ENCODE measurements at regions not wholly inside any gene's neighbourhood (a gene's known extent, or its start where the extent isn't known, plus 50 kb on each side); places are given as distances from the start of the nearest gene placed in this dataset.

GRCh38 chr5:25362799-25363198 lies 718.0 kb upstream of the CDH10 start:
- intact Hi-C loops (cut with DNase I), result no loop called here
- ATAC-seq (no peak), DNase-seq (no peak)
- peaks cover 3% of the 10 kb centered on the region for H3K9me3 ChIP-seq
- no peaks in the 10 kb centered on the region for H3K4me1 ChIP-seq
- H3K4me3 ChIP-seq, result no peak overlapping the region
- no peaks in the 10 kb centered on the region for H3K27me3 ChIP-seq (ENCODE audit: insufficient read depth in 3 of 3, low read length in 2 of 3)
- no peaks in the 10 kb centered on the region for H3K36me3 ChIP-seq (ENCODE audit: insufficient read depth in 1 of 2, low read depth in 1 of 2)
- H3K27ac ChIP-seq, result no peak overlapping the region
- TF ChIP-seq CTCF (IDR thresholded peaks at IDR 0.05), result no peak
- 90 to 93% (median 90%) methylated on average over 5 of the region's 5 CpGs for WGBS, 3 donors

- no peak overlapping the region for H3K27ac ChIP-seq
- ATAC-seq, result no peak
- TF ChIP-seq CTCF (IDR thresholded peaks at IDR 0.05), result no peak
- 66 to 100% (median 92%) methylated on average over 2 of the region's 2 CpGs for WGBS, 3 donors
- no peak for DNase-seq
- H3K4me1 ChIP-seq, result no peaks in the 10 kb centered on the region
- no peaks in the 10 kb centered on the region for H3K27me3 ChIP-seq (ENCODE audit: insufficient read depth in 3 of 3, low read length in 2 of 3)
- H3K9me3 ChIP-seq, result peaks cover 3% of the 10 kb centered on the region
- H3K4me3 ChIP-seq, result no peak overlapping the region
- H3K36me3 ChIP-seq (ENCODE audit: insufficient read depth in 1 of 2, low read depth in 1 of 2), result no peaks in the 10 kb centered on the region
- intact Hi-C loops (cut with DNase I), result no loop called here
These were observed 714.1 kb upstream of the CDH10 start for GRCh38 chr5:25358919-25359318.

- Histone ChIP-seq H3K27ac (no peak overlapping the region), H3K36me3 (ENCODE audit: insufficient read depth in 1 of 2, low read depth in 1 of 2) (no peaks in the 10 kb centered on the region), H3K27me3 (ENCODE audit: insufficient read depth in 3 of 3, low read length in 2 of 3) (no peaks in the 10 kb centered on the region), H3K4me3 (no peak overlapping the region), H3K9me3 (peaks cover 3% of the 10 kb centered on the region), H3K4me1 (no peaks in the 10 kb centered on the region)
- ATAC-seq, result no peak
- 86 to 88% (median 87%) methylated on average over 8 of the region's 8 CpGs for WGBS, 3 donors
- no peak for TF ChIP-seq CTCF (IDR thresholded peaks at IDR 0.05)
- DNase-seq, result no peak
- intact Hi-C loops (cut with DNase I), result no loop called here
These were observed 712.8 kb upstream of the CDH10 start for GRCh38 chr5:25357605-25358004.

- Histone ChIP-seq H3K9me3 (no peaks in the 10 kb centered on the region), H3K4me3 (no peak overlapping the region), H3K4me1 (no peaks in the 10 kb centered on the region), H3K36me3 (ENCODE audit: insufficient read depth in 1 of 2, low read depth in 1 of 2) (no peaks in the 10 kb centered on the region), H3K27me3 (ENCODE audit: insufficient read depth in 3 of 3, low read length in 2 of 3) (no peaks in the 10 kb centered on the region), H3K27ac (no peak overlapping the region)
- intact Hi-C loops (cut with DNase I), result no loop called here
- ATAC-seq, result no peak
- no peak for DNase-seq
- no peak for TF ChIP-seq CTCF (IDR thresholded peaks at IDR 0.05)
These were observed 705.0 kb upstream of the CDH10 start for GRCh38 chr5:25349746-25350145.

GRCh38 chr5:25345240-25345771 lies 700.5 kb upstream of the CDH10 start:
- H3K27me3 ChIP-seq (ENCODE audit: insufficient read depth in 3 of 3, low read length in 2 of 3), result no peaks in the 10 kb centered on the region
- no peaks in the 10 kb centered on the region for H3K36me3 ChIP-seq (ENCODE audit: insufficient read depth in 1 of 2, low read depth in 1 of 2)
- 63 to 71% (median 65%) methylated on average over 5 of the region's 5 CpGs for WGBS, 3 donors
- H3K4me1 ChIP-seq, result no peaks in the 10 kb centered on the region
- ATAC-seq (no peak), DNase-seq (no peak)
- intact Hi-C loops (cut with DNase I), result no loop called here
- H3K27ac ChIP-seq, result no peak overlapping the region
- no peak for TF ChIP-seq CTCF (IDR thresholded peaks at IDR 0.05)
- H3K9me3 ChIP-seq, result no peaks in the 10 kb centered on the region
- H3K4me3 ChIP-seq, result no peak overlapping the region

Measured in psoas muscle (tissue), 7 donors.